IPS-NIHi7 (cell line): ENCODE measurements at regions not wholly inside any gene's neighbourhood (a gene's known extent, or its start where the extent isn't known, plus 50 kb on each side); places are given as distances from the start of the nearest gene placed in this dataset.
A peak's percentile ranks its signal among the peaks of the same experiment; 100 is the strongest.
"Not testable (repeated sequence)": the region's sequence is repeated elsewhere in the genome, so short reads cannot be mapped to it uniquely, and the experiment has no call there.

Experiments
- DNase-seq: peaks from one replicate; pipeline ENCODE4 v3.0.0; 2012; ENCODE audit warnings: mixed read lengths; ENCODE audit errors: extremely low spot score

GRCh38 chr10:130510755-130511154 is 374.6 kb downstream of the GLRX3 start:
- no peak for DNase-seq

- no peak for DNase-seq
Observed at GRCh38 chr10:130511766-130512165, 375.6 kb downstream of the GLRX3 start.

- DNase-seq = no peak
Observed at GRCh38 chr10:130512936-130513335, 376.7 kb downstream of the GLRX3 start.

- no peak for DNase-seq
Observed at GRCh38 chr10:130513686-130514476, 377.7 kb downstream of the GLRX3 start.

GRCh38 chr10:130515670-130516069 is 379.5 kb downstream of the GLRX3 start:
- no peak for DNase-seq

- DNase-seq = no peak
Observed at GRCh38 chr10:130516141-130516735, 380.0 kb downstream of the GLRX3 start.

GRCh38 chr10:130518921-130519320 is 382.7 kb downstream of the GLRX3 start:
- not testable (repeated sequence) for DNase-seq

GRCh38 chr10:130519791-130520190 is 383.6 kb downstream of the GLRX3 start:
- DNase-seq = no peak

- DNase-seq = no peak
Observed at GRCh38 chr10:130531312-130531711, 395.1 kb downstream of the GLRX3 start.

- DNase-seq = no peak
Observed at GRCh38 chr10:130541090-130541489, 404.9 kb downstream of the GLRX3 start.

- no peak for DNase-seq
Observed at GRCh38 chr10:130542761-130543160, 406.6 kb downstream of the GLRX3 start.

GRCh38 chr10:130543794-130544193 is 407.6 kb downstream of the GLRX3 start:
- DNase-seq = no peak

GRCh38 chr10:130545122-130545521 is 408.9 kb downstream of the GLRX3 start:
- peak; percentile 24 for DNase-seq

- no peak for DNase-seq
Observed at GRCh38 chr10:130545697-130546096, 409.5 kb downstream of the GLRX3 start.

- DNase-seq = no peak
Observed at GRCh38 chr10:130546841-130547240, 410.6 kb downstream of the GLRX3 start.

- DNase-seq = no peak
Observed at GRCh38 chr10:130547368-130547767, 411.2 kb downstream of the GLRX3 start.

- DNase-seq = no peak
Observed at GRCh38 chr10:130550952-130551674, 414.9 kb downstream of the GLRX3 start.

GRCh38 chr10:130551676-130552075 is 415.5 kb downstream of the GLRX3 start:
- DNase-seq = no peak

GRCh38 chr10:130553826-130554225 is 417.6 kb downstream of the GLRX3 start:
- no peak for DNase-seq

GRCh38 chr10:130554701-130555410 is 418.7 kb downstream of the GLRX3 start:
- no peak for DNase-seq

- no peak for DNase-seq
Observed at GRCh38 chr10:130555411-130555750, 419.2 kb downstream of the GLRX3 start.

GRCh38 chr10:130557181-130557845 is 421.1 kb downstream of the GLRX3 start:
- DNase-seq = no peak
